ENCODE measurements at regions not wholly inside any gene's neighbourhood (a gene's known extent, or its start where the extent isn't known, plus 50 kb on each side); places are given as distances from the start of the nearest gene placed in this dataset.

GRCh38 chr5:21143686-21144085 lies 1155.7 kb upstream of the CDH18 start:
- ChIA-PET CTCF (ENCODE audit: low intra/inter-chr PET ratio, low total read pairs) (no interaction called here), POLR2A (no interaction called here)
- 27% methylated on average over 4 of the region's 4 CpGs for WGBS (ENCODE audit: low lambda C conversion rate)
- no peaks in the 10 kb centered on the region for H3K27me3 ChIP-seq (ENCODE audit: control insufficient read depth in 1 of 2, insufficient read depth in 2 of 2, low read length in 2 of 2)
- no peak overlapping the region for H3K9ac ChIP-seq (ENCODE audit: insufficient read depth, low read depth, low read length)
- H3K4me1 ChIP-seq (ENCODE audit: insufficient read depth, low read length) = no peaks in the 10 kb centered on the region
- no peaks in the 10 kb centered on the region for H3K79me2 ChIP-seq (ENCODE audit: insufficient read depth, low read length)
- H3K9me3 ChIP-seq (ENCODE audit: low read length) = peaks cover 14% of the 10 kb centered on the region
- in situ Hi-C loops (cut with HindIII; ENCODE audit: extremely low pct_ligation_motif_present, low pct_unique_long_range_greater_than_20kb) = no loop called here
- no peaks in the 10 kb centered on the region for H4K20me1 ChIP-seq (ENCODE audit: insufficient read depth, low read length)
- no peak overlapping the region for H3K4me2 ChIP-seq (ENCODE audit: low read depth, low read length)
- FAIRE-seq = no peak
- H2AFZ ChIP-seq (ENCODE audit: low read length) = no peak overlapping the region
- H3K27ac ChIP-seq (ENCODE audit: extremely low read length, insufficient read depth, low read length) = no peak overlapping the region
- no peak overlapping the region for H3K4me3 ChIP-seq (replicated peaks in 1 of 3; ENCODE audit: insufficient read depth in 1 of 3, low read depth in 2 of 3, low read length in 3 of 3)
- no peak for TF ChIP-seq ZNF710 (CRISPR knock-in tag; IDR thresholded peaks at IDR 0.05; ENCODE audit: borderline replicate concordance)
- TF ChIP-seq ZBTB8A (CRISPR knock-in tag; IDR thresholded peaks at IDR 0.05; ENCODE audit: borderline replicate concordance, low read depth) = no peak
- TF ChIP-seq ZNF235 (CRISPR knock-in tag; IDR thresholded peaks at IDR 0.05; ENCODE audit: borderline replicate concordance) = no peak
- no peak for TF ChIP-seq ESRRA (CRISPR knock-in tag; IDR thresholded peaks at IDR 0.05; ENCODE audit: low read depth)
- no peak for TF ChIP-seq ZNF326 (CRISPR knock-in tag; IDR thresholded peaks at IDR 0.05; ENCODE audit: borderline replicate concordance)
- no peak for TF ChIP-seq GLI4 (CRISPR knock-in tag; IDR thresholded peaks at IDR 0.05; ENCODE audit: borderline replicate concordance)
- TF ChIP-seq ZNF44 (CRISPR knock-in tag; IDR thresholded peaks at IDR 0.05) = no peak
- no peak for TF ChIP-seq HNRNPL (IDR thresholded peaks at IDR 0.05; ENCODE audit: low read depth, low read length)
- no peak for TF ChIP-seq ZNF296 (CRISPR knock-in tag; conservative IDR thresholded peaks at IDR 0.05)
- no peak for TF ChIP-seq ZNF263 (CRISPR knock-in tag; IDR thresholded peaks at IDR 0.05)
- TF ChIP-seq CEBPB (IDR thresholded peaks at IDR 0.05; ENCODE audit: borderline replicate concordance, low read depth, low read length) = no peak
- no peak for TF ChIP-seq ZMAT5 (CRISPR knock-in tag; IDR thresholded peaks at IDR 0.05; ENCODE audit: borderline replicate concordance, low read depth)
- no peak for TF ChIP-seq ELK4 (CRISPR knock-in tag; IDR thresholded peaks at IDR 0.05; ENCODE audit: borderline replicate concordance)
- no peak for TF ChIP-seq REL (CRISPR knock-in tag; conservative IDR thresholded peaks at IDR 0.05)
- TF ChIP-seq JDP2 (CRISPR knock-in tag; IDR thresholded peaks at IDR 0.05; ENCODE audit: borderline replicate concordance) = no peak
- TF ChIP-seq ATF7-NPFF (CRISPR knock-in tag; IDR thresholded peaks at IDR 0.05; ENCODE audit: low read depth) = no peak
- no peak for TF ChIP-seq KAT8 (CRISPR knock-in tag; IDR thresholded peaks at IDR 0.05)
- DNase-seq (ENCODE audit: low spot score) = no peak
- no peaks in the 10 kb centered on the region for H3K36me3 ChIP-seq (replicated peaks in 1 of 2; ENCODE audit: control insufficient read depth in 1 of 2, insufficient read depth in 2 of 2, low read length in 2 of 2)
- ATAC-seq = no peak
- intact Hi-C loops (cut with micrococcal nuclease; ENCODE audit: unreplicated experiment) = no loop called here
- BruUV-seq (replicated peaks) = no TSS peak
